Peyer's patch (tissue), 4 donors: ENCODE measurements at regions not wholly inside any gene's neighbourhood (a gene's known extent, or its start where the extent isn't known, plus 50 kb on each side); places are given as distances from the start of the nearest gene placed in this dataset.

Source experiments
- POLR2A ChIP-seq, 2 donors: fragments of 450-650 bp; IDR thresholded peaks; one replicate each; pipeline ENCODE4 v1.5.1; 2017; ENCODE audit warnings: antibody characterized with exemption in 2 of 2, mild to moderate bottlenecking in 2 of 2, moderate library complexity in 2 of 2
- TF ChIP-seq, protein P1 (sequence below), 6 experiments: fragments of 450-650 bp in 4 of 6; fragments of 200-600 bp in 2 of 6; sonication (generic) in 1 of 6; IDR thresholded peaks; one replicate each; pipeline ENCODE4 v1.5.1; 2017 to 2019; ENCODE audit warnings: antibody characterized with exemption in 6 of 6, mild to moderate bottlenecking in 3 of 6, moderate library complexity in 1 of 6

GRCh38 chr6:14520536-14520935, 403.0 kb downstream of the CD83 start:
- TF ChIP-seq, protein P1, sequence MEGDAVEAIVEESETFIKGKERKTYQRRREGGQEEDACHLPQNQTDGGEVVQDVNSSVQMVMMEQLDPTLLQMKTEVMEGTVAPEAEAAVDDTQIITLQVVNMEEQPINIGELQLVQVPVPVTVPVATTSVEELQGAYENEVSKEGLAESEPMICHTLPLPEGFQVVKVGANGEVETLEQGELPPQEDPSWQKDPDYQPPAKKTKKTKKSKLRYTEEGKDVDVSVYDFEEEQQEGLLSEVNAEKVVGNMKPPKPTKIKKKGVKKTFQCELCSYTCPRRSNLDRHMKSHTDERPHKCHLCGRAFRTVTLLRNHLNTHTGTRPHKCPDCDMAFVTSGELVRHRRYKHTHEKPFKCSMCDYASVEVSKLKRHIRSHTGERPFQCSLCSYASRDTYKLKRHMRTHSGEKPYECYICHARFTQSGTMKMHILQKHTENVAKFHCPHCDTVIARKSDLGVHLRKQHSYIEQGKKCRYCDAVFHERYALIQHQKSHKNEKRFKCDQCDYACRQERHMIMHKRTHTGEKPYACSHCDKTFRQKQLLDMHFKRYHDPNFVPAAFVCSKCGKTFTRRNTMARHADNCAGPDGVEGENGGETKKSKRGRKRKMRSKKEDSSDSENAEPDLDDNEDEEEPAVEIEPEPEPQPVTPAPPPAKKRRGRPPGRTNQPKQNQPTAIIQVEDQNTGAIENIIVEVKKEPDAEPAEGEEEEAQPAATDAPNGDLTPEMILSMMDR (IDR thresholded peaks at IDR 0.05): no peak
- TF ChIP-seq POLR2A (IDR thresholded peaks at IDR 0.05): no peak
